B cell (primary cell): ENCODE measurements at regions not wholly inside any gene's neighbourhood (a gene's known extent, or its start where the extent isn't known, plus 50 kb on each side); places are given as distances from the start of the nearest gene placed in this dataset.

Experiments
- ATAC-seq: fragments of 200-7000 bp; cut with Tn5 transposase; one replicate; pipeline ENCODE4 v1.10.0; 2021; ENCODE audit warnings: low read depth, mild to moderate bottlenecking, moderate number of reproducible peaks, moderate library complexity
- CTCF ChIA-PET: fragments of 350-600 bp; sonication (Branson Sonifier 250); formaldehyde crosslinking; loops from one replicate; lab custom pipeline; 2021; ENCODE audit warnings: antibody characterized with exemption, inconsistent platforms; lab: Charles Lee
- POLR2A ChIA-PET: fragments of 350-600 bp; sonication (Branson Sonifier 250); formaldehyde crosslinking; loops from one replicate; lab custom pipeline; 2021; ENCODE audit warnings: antibody characterized with exemption; lab: Charles Lee
- DNase-seq: peaks from one replicate; pipeline ENCODE4 v3.0.0; 2013
- H2AFZ ChIP-seq: 2 replicates; pipeline ENCODE4 v1.6.1; 2012; ENCODE audit warnings: mild to moderate bottlenecking, low read depth, low read length; ENCODE audit not compliant: insufficient read depth, poor library complexity, severe bottlenecking
- H3K27ac ChIP-seq, 2 donors: 1 replicate in 1 of 2; 2 replicates in 1 of 2; pipeline ENCODE4 v1.5.1; 2012 to 2013; ENCODE audit warnings: low read length in 2 of 2, mild to moderate bottlenecking in 2 of 2, moderate library complexity in 1 of 2
- H3K27me3 ChIP-seq, 4 experiments: fragments of 200-600 bp in 1 of 4; sonication (generic) in 1 of 4; replicated peaks in 1 of 4; 1 replicate in 2 of 4; 2 replicates in 2 of 4; pipeline versions ENCODE4 v1.6.1 to v1.7.0; 2013 to 2016; ENCODE audit warnings: low read length in 3 of 4, mild to moderate bottlenecking in 2 of 4, mixed read lengths in 1 of 4, moderate library complexity in 1 of 4; ENCODE audit not compliant: insufficient read depth in 4 of 4, control insufficient read depth in 3 of 4; ENCODE audit errors: control extremely low read depth in 1 of 4
- H3K36me3 ChIP-seq, 2 experiments: replicated peaks in 1 of 2; 1 replicate in 1 of 2; 2 replicates in 1 of 2; pipeline versions ENCODE4 v1.6.1 to v1.7.1; 2013; ENCODE audit warnings: low read length in 1 of 2; ENCODE audit not compliant: insufficient read depth in 2 of 2, control insufficient read depth in 1 of 2; ENCODE audit errors: control extremely low read depth in 1 of 2, extremely low read depth in 1 of 2
- H3K4me1 ChIP-seq, 2 donors: fragments of 200-600 bp in 1 of 2; sonication (generic) in 1 of 2; 1 replicate in 1 of 2; 2 replicates in 1 of 2; pipeline versions ENCODE4 v1.5.1 to v1.6.1; 2013 to 2017; ENCODE audit warnings: low read length in 2 of 2; ENCODE audit not compliant: control insufficient read depth in 2 of 2, insufficient read depth in 2 of 2
- H3K4me2 ChIP-seq: replicated peaks from 2 replicates; pipeline ENCODE3; 2012; ENCODE audit warnings: mild to moderate bottlenecking, low read depth, low read length; ENCODE audit not compliant: poor library complexity, severe bottlenecking
- H3K4me3 ChIP-seq, 5 experiments: fragments of 200-600 bp in 1 of 5; sonication (generic) in 1 of 5; 1 replicate in 3 of 5; 2 replicates in 2 of 5; pipeline versions ENCODE4 v1.5.1 to v1.7.0; 2011 to 2016; ENCODE audit warnings: low read length in 4 of 5, mild to moderate bottlenecking in 4 of 5, low read depth in 2 of 5, control low read depth in 1 of 5, moderate library complexity in 1 of 5; ENCODE audit not compliant: insufficient read depth in 1 of 5; ENCODE audit errors: control extremely low read depth in 1 of 5, extremely low read depth in 1 of 5
- H3K79me2 ChIP-seq: fragments of 200-600 bp; sonication (generic); one replicate; pipeline ENCODE4 v1.6.0; 2016; ENCODE audit warnings: low read length; ENCODE audit not compliant: control insufficient read depth, insufficient read depth
- H3K9ac ChIP-seq: fragments of 200-600 bp; sonication (generic); 2 replicates; pipeline ENCODE4 v1.6.1; 2017; ENCODE audit warnings: mild to moderate bottlenecking, low read length, moderate library complexity
- H3K9me3 ChIP-seq, 3 donors: one replicate each; pipeline versions ENCODE4 v1.6.1 to v1.7.1; 2013; ENCODE audit warnings: low read length in 2 of 3; ENCODE audit not compliant: control insufficient read depth in 2 of 3, insufficient read depth in 1 of 3; ENCODE audit errors: control extremely low read depth in 1 of 3
- H4K20me1 ChIP-seq: 2 replicates; pipeline ENCODE4 v1.6.0; 2012; ENCODE audit warnings: mild to moderate bottlenecking, low read length; ENCODE audit not compliant: insufficient read depth, control insufficient read depth, poor library complexity, severe bottlenecking
- H3K27ac Mint-ChIP-seq: one replicate; pipeline ENCODE4 v1.8.0; 2021; ENCODE audit warnings: mixed read lengths
- H3K27me3 Mint-ChIP-seq: one replicate; pipeline ENCODE4 v1.8.0; 2021; ENCODE audit warnings: mixed read lengths
- H3K4me1 Mint-ChIP-seq: one replicate; pipeline ENCODE4 v1.8.0; 2021; ENCODE audit warnings: mixed read lengths
- H3K4me3 Mint-ChIP-seq: one replicate; pipeline ENCODE4 v1.8.0; 2021; ENCODE audit warnings: mixed read lengths
- H3K9me3 Mint-ChIP-seq: one replicate; pipeline ENCODE4 v1.8.0; 2022; ENCODE audit warnings: mixed read lengths; ENCODE audit not compliant: insufficient read depth
- EZH2 ChIP-seq: IDR thresholded peaks from 2 replicates; pipeline ENCODE4 v1.6.1; 2012; ENCODE audit warnings: borderline replicate concordance, low read depth, mild to moderate bottlenecking, moderate library complexity, low read length; ENCODE audit not compliant: insufficient read depth, poor library complexity, severe bottlenecking
- WGBS: methylation state at CpG from one replicate; pipeline ENCODE4 v1.1.5; 2013; ENCODE audit warnings: missing lambda C conversion rate; ENCODE audit not compliant: insufficient coverage; 5-methylcytosine and 5-hydroxymethylcytosine counted together
- intact Hi-C: fragments of 100-400 bp; cut with micrococcal nuclease; formaldehyde crosslinking; loops from one replicate; pipeline ENCODE4 v1.10.0; 2022
- TF ChIP-seq, protein P1 (sequence below): fragments of 200-600 bp; IDR thresholded peaks from one replicate; pipeline ENCODE4 v1.8.0; 2022; ENCODE audit warnings: antibody characterized with exemption, mild to moderate bottlenecking

DNA sequence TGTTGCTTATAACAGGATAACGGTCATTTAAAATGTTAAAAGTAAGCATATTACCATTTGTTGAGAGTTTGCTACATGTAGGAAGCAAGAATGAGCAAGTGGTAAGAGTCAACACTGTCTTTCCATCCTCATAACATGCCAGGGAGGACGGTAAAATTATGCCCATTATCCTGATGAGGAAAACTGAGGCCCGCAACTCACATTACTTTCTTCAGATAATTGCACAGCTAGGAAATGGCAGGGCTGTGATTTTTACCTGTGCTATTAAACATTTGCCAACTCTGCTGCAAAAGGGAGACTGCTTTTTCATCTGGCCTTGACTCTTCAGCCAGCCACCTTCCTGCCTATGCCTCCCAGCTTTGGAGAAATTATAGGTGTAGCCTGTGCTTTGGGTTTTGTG, 79.8 kb upstream of the BOD1 start:
- no peak overlapping the region for H3K27ac ChIP-seq
- H3K4me1 Mint-ChIP-seq, result peaks cover 32% of the 10 kb centered on the region
- no peak overlapping the region for H2AFZ ChIP-seq
- H3K27ac Mint-ChIP-seq, result no peak overlapping the region
- CTCF ChIA-PET, result interaction anchor here (1.3 to 1.4 kb wide), 2 partner anchors 9 to 188 kb away, joined by 3 to 6 read pairs; no protein-coding TSS in a partner anchor
- H3K27me3 ChIP-seq, result no peaks in the 10 kb centered on the region
- no peaks in the 10 kb centered on the region for H3K79me2 ChIP-seq
- no peak overlapping the region for H3K4me3 Mint-ChIP-seq
- intact Hi-C loops, result no loop called here
- no peak overlapping the region for H3K4me2 ChIP-seq
- no peaks in the 10 kb centered on the region for H4K20me1 ChIP-seq
- no peaks in the 10 kb centered on the region for H3K9me3 Mint-ChIP-seq
- 100% methylated on average over 1 of the region's 3 CpGs for whole genome bisulfite sequencing
- no peak for DNase-seq
- H3K4me3 ChIP-seq, result no peak overlapping the region
- no peak for ATAC-seq
- TF ChIP-seq, protein P1, sequence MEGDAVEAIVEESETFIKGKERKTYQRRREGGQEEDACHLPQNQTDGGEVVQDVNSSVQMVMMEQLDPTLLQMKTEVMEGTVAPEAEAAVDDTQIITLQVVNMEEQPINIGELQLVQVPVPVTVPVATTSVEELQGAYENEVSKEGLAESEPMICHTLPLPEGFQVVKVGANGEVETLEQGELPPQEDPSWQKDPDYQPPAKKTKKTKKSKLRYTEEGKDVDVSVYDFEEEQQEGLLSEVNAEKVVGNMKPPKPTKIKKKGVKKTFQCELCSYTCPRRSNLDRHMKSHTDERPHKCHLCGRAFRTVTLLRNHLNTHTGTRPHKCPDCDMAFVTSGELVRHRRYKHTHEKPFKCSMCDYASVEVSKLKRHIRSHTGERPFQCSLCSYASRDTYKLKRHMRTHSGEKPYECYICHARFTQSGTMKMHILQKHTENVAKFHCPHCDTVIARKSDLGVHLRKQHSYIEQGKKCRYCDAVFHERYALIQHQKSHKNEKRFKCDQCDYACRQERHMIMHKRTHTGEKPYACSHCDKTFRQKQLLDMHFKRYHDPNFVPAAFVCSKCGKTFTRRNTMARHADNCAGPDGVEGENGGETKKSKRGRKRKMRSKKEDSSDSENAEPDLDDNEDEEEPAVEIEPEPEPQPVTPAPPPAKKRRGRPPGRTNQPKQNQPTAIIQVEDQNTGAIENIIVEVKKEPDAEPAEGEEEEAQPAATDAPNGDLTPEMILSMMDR, result no peak
- TF ChIP-seq EZH2, result no peak
- H3K4me1 ChIP-seq, result peaks cover 10 to 21% of the 10 kb centered on the region in 2 donors
- no peaks in the 10 kb centered on the region for H3K9me3 ChIP-seq
- H3K27me3 Mint-ChIP-seq, result no peaks in the 10 kb centered on the region
- H3K9ac ChIP-seq, result no peak overlapping the region
- POLR2A ChIA-PET, result no interaction called here
- H3K36me3 ChIP-seq, result no peaks in the 10 kb centered on the region

DNA sequence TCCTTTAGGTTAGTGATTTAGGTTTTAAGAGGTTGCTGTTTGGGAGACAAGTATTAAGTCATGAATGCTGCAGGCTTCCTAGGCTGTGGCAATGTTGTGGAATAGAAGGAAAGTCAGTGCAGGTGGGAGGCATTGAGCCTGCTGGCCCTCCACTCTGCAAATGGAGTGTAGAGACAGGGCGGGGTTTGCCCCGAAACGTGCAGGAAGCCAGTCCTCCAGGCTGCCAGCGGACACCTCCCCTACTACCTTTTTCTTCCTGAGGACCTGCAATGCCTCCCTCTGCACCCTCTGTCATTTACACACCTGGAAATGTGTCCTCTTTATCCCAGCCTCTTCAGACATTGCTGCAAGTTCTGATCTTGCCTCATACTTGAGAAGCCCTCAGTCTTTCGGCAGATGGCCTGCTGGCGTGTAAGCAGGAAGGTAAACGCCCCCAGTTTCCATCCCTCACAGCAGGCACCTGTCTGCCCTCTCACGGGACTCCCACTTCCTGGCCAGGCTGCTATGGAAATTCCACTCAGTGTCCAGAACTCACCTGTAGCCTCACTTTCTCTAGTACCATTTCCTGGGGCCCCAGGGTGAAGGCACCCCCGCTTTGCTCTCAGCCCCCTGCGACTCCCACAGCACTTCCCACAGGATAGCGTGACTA, 81.6 kb upstream of the BOD1 start:
- Mint-ChIP-seq H3K27me3 (no peaks in the 10 kb centered on the region), H3K9me3 (no peaks in the 10 kb centered on the region), H3K4me1 (peaks cover 34% of the 10 kb centered on the region), H3K27ac (peak overlapping the region; percentile 81), H3K4me3 (peak overlapping the region; percentile 65)
- Histone ChIP-seq H3K9me3 (no peaks in the 10 kb centered on the region), H4K20me1 (no peaks in the 10 kb centered on the region), H3K36me3 (no peaks in the 10 kb centered on the region), H3K79me2 (no peaks in the 10 kb centered on the region), H3K4me1 (peaks cover 10 to 21% of the 10 kb centered on the region in 2 donors), H3K27me3 (no peaks in the 10 kb centered on the region), H2AFZ (peak overlapping the region; percentile 14), H3K9ac (no peak overlapping the region), H3K27ac (no peak overlapping the region), H3K4me3 (no peak overlapping the region), H3K4me2 (peak overlapping the region; percentile 9)
- intact Hi-C loops, result no loop called here
- 56% methylated on average over 11 of the region's 11 CpGs for WGBS
- ATAC-seq, result peak; percentile 41
- ChIA-PET CTCF (interaction anchor here (0.6 to 1.2 kb wide), 3 partner anchors 10 to 220 kb away, joined by 3 to 4 read pairs (median 3); no protein-coding TSS in a partner anchor), POLR2A (interaction anchor here (0.5 to 1.6 kb wide), 4 partner anchors 9 to 219 kb away, joined by 3 to 4 read pairs (median 3); no protein-coding TSS in a partner anchor)
- peak; percentile 25 for DNase-seq
- no peak for TF ChIP-seq EZH2
